Liver (tissue), 3 donors: ENCODE measurements at regions not wholly inside any gene's neighbourhood (a gene's known extent, or its start where the extent isn't known, plus 50 kb on each side); places are given as distances from the start of the nearest gene placed in this dataset.

Experiments used
- TF ChIP-seq, protein P1 (sequence below): fragments of 150-350 bp; IDR thresholded peaks from 2 replicates; pipeline ENCODE4 v1.5.1; 2017; ENCODE audit warnings: improper control_type of control experiment, low read depth, low read length; ENCODE audit not compliant: missing input control
- TF ChIP-seq, protein P2 (sequence below): IDR thresholded peaks from 2 replicates; pipeline ENCODE4 v1.6.1; 2016; ENCODE audit warnings: antibody characterized with exemption
- TF ChIP-seq, protein P3 (sequence below): IDR thresholded peaks from 2 replicates; pipeline ENCODE4 v1.6.1; 2016; ENCODE audit warnings: antibody characterized with exemption
- donor health status: healthy.
- donor health status: healthy.

DNA sequence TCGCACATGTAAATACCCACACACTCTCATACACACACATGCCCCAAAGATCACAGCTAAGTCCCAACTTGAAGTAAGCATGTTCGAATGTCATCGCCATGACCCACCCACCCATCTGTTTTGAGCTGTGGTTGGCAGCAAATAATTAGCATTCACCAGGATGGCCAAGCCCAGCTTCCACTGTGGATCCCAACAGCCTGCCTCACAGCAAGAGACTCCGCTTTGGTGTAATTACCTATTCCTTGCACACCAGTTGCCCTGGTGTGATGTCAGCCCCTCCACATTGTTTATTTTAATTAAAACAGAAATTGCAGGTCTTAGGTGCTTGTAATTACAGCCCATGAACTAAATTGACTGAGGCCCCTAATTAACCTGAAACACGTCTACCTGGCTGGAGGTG, 81.1 kb downstream of the MAFB start:
- TF ChIP-seq, protein P1, sequence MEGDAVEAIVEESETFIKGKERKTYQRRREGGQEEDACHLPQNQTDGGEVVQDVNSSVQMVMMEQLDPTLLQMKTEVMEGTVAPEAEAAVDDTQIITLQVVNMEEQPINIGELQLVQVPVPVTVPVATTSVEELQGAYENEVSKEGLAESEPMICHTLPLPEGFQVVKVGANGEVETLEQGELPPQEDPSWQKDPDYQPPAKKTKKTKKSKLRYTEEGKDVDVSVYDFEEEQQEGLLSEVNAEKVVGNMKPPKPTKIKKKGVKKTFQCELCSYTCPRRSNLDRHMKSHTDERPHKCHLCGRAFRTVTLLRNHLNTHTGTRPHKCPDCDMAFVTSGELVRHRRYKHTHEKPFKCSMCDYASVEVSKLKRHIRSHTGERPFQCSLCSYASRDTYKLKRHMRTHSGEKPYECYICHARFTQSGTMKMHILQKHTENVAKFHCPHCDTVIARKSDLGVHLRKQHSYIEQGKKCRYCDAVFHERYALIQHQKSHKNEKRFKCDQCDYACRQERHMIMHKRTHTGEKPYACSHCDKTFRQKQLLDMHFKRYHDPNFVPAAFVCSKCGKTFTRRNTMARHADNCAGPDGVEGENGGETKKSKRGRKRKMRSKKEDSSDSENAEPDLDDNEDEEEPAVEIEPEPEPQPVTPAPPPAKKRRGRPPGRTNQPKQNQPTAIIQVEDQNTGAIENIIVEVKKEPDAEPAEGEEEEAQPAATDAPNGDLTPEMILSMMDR: no peak
- TF ChIP-seq, protein P2, sequence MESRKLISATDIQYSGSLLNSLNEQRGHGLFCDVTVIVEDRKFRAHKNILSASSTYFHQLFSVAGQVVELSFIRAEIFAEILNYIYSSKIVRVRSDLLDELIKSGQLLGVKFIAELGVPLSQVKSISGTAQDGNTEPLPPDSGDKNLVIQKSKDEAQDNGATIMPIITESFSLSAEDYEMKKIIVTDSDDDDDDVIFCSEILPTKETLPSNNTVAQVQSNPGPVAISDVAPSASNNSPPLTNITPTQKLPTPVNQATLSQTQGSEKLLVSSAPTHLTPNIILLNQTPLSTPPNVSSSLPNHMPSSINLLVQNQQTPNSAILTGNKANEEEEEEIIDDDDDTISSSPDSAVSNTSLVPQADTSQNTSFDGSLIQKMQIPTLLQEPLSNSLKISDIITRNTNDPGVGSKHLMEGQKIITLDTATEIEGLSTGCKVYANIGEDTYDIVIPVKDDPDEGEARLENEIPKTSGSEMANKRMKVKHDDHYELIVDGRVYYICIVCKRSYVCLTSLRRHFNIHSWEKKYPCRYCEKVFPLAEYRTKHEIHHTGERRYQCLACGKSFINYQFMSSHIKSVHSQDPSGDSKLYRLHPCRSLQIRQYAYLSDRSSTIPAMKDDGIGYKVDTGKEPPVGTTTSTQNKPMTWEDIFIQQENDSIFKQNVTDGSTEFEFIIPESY: no peak
- TF ChIP-seq, protein P3, sequence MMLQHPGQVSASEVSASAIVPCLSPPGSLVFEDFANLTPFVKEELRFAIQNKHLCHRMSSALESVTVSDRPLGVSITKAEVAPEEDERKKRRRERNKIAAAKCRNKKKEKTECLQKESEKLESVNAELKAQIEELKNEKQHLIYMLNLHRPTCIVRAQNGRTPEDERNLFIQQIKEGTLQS: no peak
